HepG2 (cell line): ENCODE measurements at regions not wholly inside any gene's neighbourhood (a gene's known extent, or its start where the extent isn't known, plus 50 kb on each side); places are given as distances from the start of the nearest gene placed in this dataset.

Experiments
- ATAC-seq: fragments of 200-7000 bp; cut with Tn5 transposase; 3 replicates; pipeline ENCODE4 v1.9.1; 2020; ENCODE audit warnings: mild to moderate bottlenecking, moderate library complexity
- BruUV-seq: library from RNA; stranded (reverse); fragments of 400-500 nt; replicated peaks from 2 replicates; lab custom pipeline; 2021; lab: Mats Ljungman, UMichigan
- CTCF ChIA-PET: fragments of 300-600 bp; formaldehyde crosslinking; extraction: SDS; loops from one replicate; lab custom pipeline; 2021; ENCODE audit warnings: low total read pairs, inconsistent platforms, low intra/inter-chr PET ratio; lab: Yijun Ruan, JAX
- POLR2A ChIA-PET: fragments of 350-600 bp; sonication (Branson Sonifier 250); formaldehyde crosslinking; loops from one replicate; lab custom pipeline; 2020; ENCODE audit warnings: antibody characterized with exemption, inconsistent platforms; lab: Yijun Ruan, JAX
- DNase-seq: peaks from one replicate; pipeline ENCODE4 v3.0.0-alpha.2; 2015; ENCODE audit warnings: low spot score
- FAIRE-seq: peaks from 3 replicates; lab custom pipeline; 2011; peaks lifted over from hg19 to GRCh38; lab: Jason Lieb, UNC
- H2AFZ ChIP-seq: one replicate; pipeline ENCODE4 v1.6.1; 2011; ENCODE audit warnings: low read length, inconsistent platforms
- H3K27ac ChIP-seq: fragments of 300-600 bp; 3 replicates; pipeline ENCODE4 v1.8.0; 2011; ENCODE audit warnings: mixed run types, mild to moderate bottlenecking, mixed read lengths, low read length, inconsistent platforms; ENCODE audit not compliant: insufficient read depth; ENCODE audit errors: extremely low read length
- H3K27me3 ChIP-seq, 2 experiments: fragments of 200-600 bp in 1 of 2; 2 replicates in 1 of 2; 3 replicates in 1 of 2; pipeline versions ENCODE4 v1.6.0 to v1.8.0; 2011; ENCODE audit warnings: low read length in 2 of 2, mild to moderate bottlenecking in 2 of 2, moderate library complexity in 2 of 2, inconsistent platforms in 1 of 2; ENCODE audit not compliant: insufficient read depth in 2 of 2, control insufficient read depth in 1 of 2
- H3K36me3 ChIP-seq, 2 experiments: fragments of 200-600 bp in 1 of 2; replicated peaks in 1 of 2; 2 replicates in 1 of 2; 3 replicates in 1 of 2; pipeline versions ENCODE4 v1.5.1 to v1.8.0; 2011; ENCODE audit warnings: low read length in 2 of 2, inconsistent platforms in 1 of 2; ENCODE audit not compliant: insufficient read depth in 2 of 2, control insufficient read depth in 1 of 2
- H3K4me1 ChIP-seq: 2 replicates; pipeline ENCODE4 v1.5.1; 2012; ENCODE audit warnings: low read length, inconsistent platforms; ENCODE audit not compliant: insufficient read depth
- H3K4me2 ChIP-seq: 2 replicates; pipeline ENCODE4 v1.6.0; 2011; ENCODE audit warnings: low read depth, low read length, inconsistent platforms
- H3K4me3 ChIP-seq, 3 experiments: fragments of 200-600 bp in 1 of 3; sonication (generic), shearing (Covaris generic) in 1 of 3; replicated peaks in 1 of 3; 2 replicates each; pipeline ENCODE4 v1.5.1; 2011 to 2016; ENCODE audit warnings: low read length in 3 of 3, inconsistent platforms in 2 of 3, low read depth in 2 of 3, mild to moderate bottlenecking in 2 of 3, control low read depth in 1 of 3, mixed read lengths in 1 of 3; ENCODE audit not compliant: insufficient read depth in 1 of 3
- H3K79me2 ChIP-seq: one replicate; pipeline ENCODE4 v1.6.1; 2011; ENCODE audit warnings: low read length, inconsistent platforms; ENCODE audit not compliant: insufficient read depth
- H3K9ac ChIP-seq: 2 replicates; pipeline ENCODE4 v1.6.0; 2011; ENCODE audit warnings: mild to moderate bottlenecking, low read depth, low read length, inconsistent platforms; ENCODE audit not compliant: insufficient read depth
- H3K9me3 ChIP-seq: 2 replicates; pipeline ENCODE4 v1.5.1; 2012; ENCODE audit warnings: mild to moderate bottlenecking, low read length
- H4K20me1 ChIP-seq: 2 replicates; pipeline ENCODE4 v1.6.0; 2011; ENCODE audit warnings: inconsistent platforms, mild to moderate bottlenecking, low read length, moderate library complexity; ENCODE audit not compliant: insufficient read depth
- HNF4A ChIP-seq: sonication (generic); formaldehyde crosslinking; IDR thresholded peaks from 2 replicates; pipeline ENCODE4 v1.4.0; 2020; ENCODE audit warnings: missing genetic modification reagents
- MAFF ChIP-seq: IDR thresholded peaks from 2 replicates; pipeline ENCODE4 v1.6.1; 2011; ENCODE audit warnings: low read depth, low read length, improper control_type of control experiment
- MAFK ChIP-seq, 2 experiments: IDR thresholded peaks in 1 of 2; conservative IDR thresholded peaks in 1 of 2; 2 replicates each; pipeline ENCODE4 v1.6.1; 2011; ENCODE audit warnings: improper control_type of control experiment in 2 of 2, low read length in 2 of 2
- RAD51 ChIP-seq: fragments of 450-650 bp; IDR thresholded peaks from 2 replicates; pipeline ENCODE4 v1.6.1; 2016; ENCODE audit warnings: borderline replicate concordance
- SKI ChIP-seq: fragments of 450-650 bp; IDR thresholded peaks from one replicate; pipeline ENCODE4 v1.6.1; 2018; ENCODE audit warnings: mild to moderate bottlenecking; ENCODE audit not compliant: partially characterized antibody
- U2AF2 ChIP-seq: fragments of 200-400 bp; formaldehyde crosslinking; IDR thresholded peaks from 2 replicates; pipeline ENCODE4 v1.6.1; 2017; ENCODE audit warnings: low read depth, mild to moderate bottlenecking, low read length
- ZBTB42 ChIP-seq: sonication (generic); formaldehyde crosslinking; IDR thresholded peaks from 2 replicates; pipeline ENCODE4 v1.5.0; 2020; ENCODE audit warnings: mild to moderate bottlenecking, missing genetic modification reagents
- ZNF275 ChIP-seq: sonication (generic); formaldehyde crosslinking; IDR thresholded peaks from 2 replicates; pipeline ENCODE4 v1.8.0; 2022; ENCODE audit warnings: missing genetic modification reagents, mild to moderate bottlenecking, inconsistent platforms, borderline replicate concordance
- ZNF878 ChIP-seq: sonication (generic); formaldehyde crosslinking; IDR thresholded peaks from 2 replicates; pipeline ENCODE4 v1.8.1; 2023; ENCODE audit warnings: mild to moderate bottlenecking, missing genetic modification reagents, moderate library complexity
- WGBS: methylation state at CpG from one replicate; pipeline ENCODE4 v1.1.6; 2017; ENCODE audit warnings: low lambda C conversion rate; 5-methylcytosine and 5-hydroxymethylcytosine counted together
- in situ Hi-C: cut with HindIII; loops from 2 replicates; pipeline ENCODE4 v1.10.0; 2017; ENCODE audit warnings: low pct_unique_long_range_greater_than_20kb; ENCODE audit not compliant: extremely low pct_ligation_motif_present
- intact Hi-C: fragments of 100-400 bp; cut with micrococcal nuclease; formaldehyde crosslinking; loops from one replicate; pipeline ENCODE4 v1.10.0; 2022; ENCODE audit not compliant: unreplicated experiment

GRCh38 chr21:23307065-23307464 is 2300.2 kb downstream of the MRPL39 start:
- in situ Hi-C loops: no loop called here
- CTCF ChIA-PET: no interaction called here
- Histone ChIP-seq H3K4me2 (no peak overlapping the region), H3K4me1 (no peaks in the 10 kb centered on the region), H2AFZ (no peak overlapping the region), H4K20me1 (no peaks in the 10 kb centered on the region), H3K36me3 (no peaks in the 10 kb centered on the region)
- no peak for FAIRE-seq
- DNase-seq: no peak
- TF ChIP-seq MAFF: peak; percentile 56
- peak in 1 of 2 experiments; percentile 77; a peak in 3 of 4 replicates for TF ChIP-seq MAFK (conservative IDR thresholded peaks at IDR 0.05 in 1 of 2, IDR thresholded peaks at IDR 0.05 in 1 of 2; ENCODE audit: low read length in 2 of 2)
- no peak for TF ChIP-seq HNF4A
- TF ChIP-seq, all 625 proteins: peak for 2
- Histone ChIP-seq H3K27me3 (no peaks in the 10 kb centered on the region), H3K27ac (no peak overlapping the region), H3K4me3 (no peak overlapping the region), H3K79me2 (no peaks in the 10 kb centered on the region), H3K9me3 (peaks cover 82% of the 10 kb centered on the region), H3K9ac (no peak overlapping the region)
- intact Hi-C loops: no loop called here
- ATAC-seq: no peak
- no TSS peak for BruUV-seq
- 0% methylated on average over 1 of the region's 1 CpG for WGBS
- POLR2A ChIA-PET: no interaction called here

- DNase-seq (no peak), FAIRE-seq (no peak), ATAC-seq (no peak)
- H3K36me3 ChIP-seq: no peaks in the 10 kb centered on the region
- intact Hi-C loops: no loop called here
- H2AFZ ChIP-seq: no peak overlapping the region
- H3K9ac ChIP-seq: no peak overlapping the region
- H4K20me1 ChIP-seq: no peaks in the 10 kb centered on the region
- BruUV-seq: no TSS peak
- in situ Hi-C loops: no loop called here
- TF ChIP-seq ZBTB42 (CRISPR knock-in tag) (no peak), U2AF2 (no peak), RAD51 (peak; percentile 65; the same call in 1 of the 2 replicates), ZNF275 (CRISPR knock-in tag) (no peak), SKI (no peak), ZNF878 (CRISPR knock-in tag) (no peak)
- H3K9me3 ChIP-seq: peaks cover 89% of the 10 kb centered on the region
- 16% methylated on average over 3 of the region's 3 CpGs for WGBS
- POLR2A ChIA-PET: no interaction called here
- CTCF ChIA-PET: no interaction called here
- no peaks in the 10 kb centered on the region for H3K79me2 ChIP-seq
- no peak overlapping the region for H3K27ac ChIP-seq
- H3K27me3 ChIP-seq: no peaks in the 10 kb centered on the region
- no peak overlapping the region for H3K4me2 ChIP-seq
- no peak overlapping the region for H3K4me3 ChIP-seq
- H3K4me1 ChIP-seq: no peaks in the 10 kb centered on the region
These were observed 2294.1 kb downstream of the NCAM2 start for GRCh38 chr21:23292292-23292691.
